Fibroblast of skin of left biceps (primary cell): ENCODE measurements at regions not wholly inside any gene's neighbourhood (a gene's known extent, or its start where the extent isn't known, plus 50 kb on each side); places are given as distances from the start of the nearest gene placed in this dataset.
A peak's percentile ranks its signal among the peaks of the same experiment; 100 is the strongest.

Source experiments
- DNase-seq, 2 experiments: peaks; one replicate each; pipeline ENCODE4 v3.0.0-alpha.2; 2013; ENCODE audit warnings: low read depth in 2 of 2

- DNase-seq = no peak
Observed at GRCh38 chr18:27478459-27478858, 293.4 kb upstream of the CHST9 start.

GRCh38 chr18:27473318-27473717 lies 288.2 kb upstream of the CHST9 start:
- no peak for DNase-seq

GRCh38 chr18:27467073-27467472 lies 282.0 kb upstream of the CHST9 start:
- no peak for DNase-seq

GRCh38 chr18:27461957-27462356 lies 276.8 kb upstream of the CHST9 start:
- DNase-seq = no peak

GRCh38 chr18:27449104-27449503 lies 264.0 kb upstream of the CHST9 start:
- no peak for DNase-seq

GRCh38 chr18:27447930-27448329 lies 262.8 kb upstream of the CHST9 start:
- no peak for DNase-seq

- no peak for DNase-seq
Observed at GRCh38 chr18:27447451-27447881, 262.4 kb upstream of the CHST9 start.

GRCh38 chr18:27430595-27430994 lies 245.5 kb upstream of the CHST9 start:
- no peak for DNase-seq

GRCh38 chr18:27428716-27429475 lies 243.8 kb upstream of the CHST9 start:
- DNase-seq = no peak

GRCh38 chr18:27428120-27428519 lies 243.0 kb upstream of the CHST9 start:
- no peak for DNase-seq

- no peak for DNase-seq
Observed at GRCh38 chr18:27423581-27423980, 238.5 kb upstream of the CHST9 start.

GRCh38 chr18:27419646-27420045 lies 234.5 kb upstream of the CHST9 start:
- DNase-seq = no peak

- no peak for DNase-seq
Observed at GRCh38 chr18:27415495-27415894, 230.4 kb upstream of the CHST9 start.

- no peak for DNase-seq
Observed at GRCh38 chr18:27414682-27415081, 229.6 kb upstream of the CHST9 start.

- peak; percentile 90 to 92 for DNase-seq
Observed at GRCh38 chr18:27413495-27414401, 228.6 kb upstream of the CHST9 start.

GRCh38 chr18:27412556-27412955 lies 227.4 kb upstream of the CHST9 start:
- DNase-seq = no peak

GRCh38 chr18:27411911-27412310 lies 226.8 kb upstream of the CHST9 start:
- DNase-seq = peak; percentile 7 to 17

- no peak for DNase-seq
Observed at GRCh38 chr18:27411013-27411412, 225.9 kb upstream of the CHST9 start.

- no peak for DNase-seq
Observed at GRCh38 chr18:27404855-27405254, 219.7 kb upstream of the CHST9 start.

- no peak for DNase-seq
Observed at GRCh38 chr18:27400001-27400400, 214.9 kb upstream of the CHST9 start.

GRCh38 chr18:27395752-27396151 lies 210.6 kb upstream of the CHST9 start:
- no peak for DNase-seq

GRCh38 chr18:27394687-27395086 lies 209.6 kb upstream of the CHST9 start:
- no peak for DNase-seq
